NCI-H1048 (cell line): ENCODE measurements at regions not wholly inside any gene's neighbourhood (a gene's known extent, or its start where the extent isn't known, plus 50 kb on each side); places are given as distances from the start of the nearest gene placed in this dataset.

Experiments used
- DNase-seq: peaks from one replicate; lab custom pipeline; 2025; lab: John Stamatoyannopoulos, UW

GRCh38 chr6:168228676-168229367 lies 90.8 kb downstream of the DACT2 start:
- no peak for DNase-seq

- DNase-seq: no peak
Observed at GRCh38 chr6:168227840-168228239, 91.7 kb downstream of the DACT2 start.

DNA sequence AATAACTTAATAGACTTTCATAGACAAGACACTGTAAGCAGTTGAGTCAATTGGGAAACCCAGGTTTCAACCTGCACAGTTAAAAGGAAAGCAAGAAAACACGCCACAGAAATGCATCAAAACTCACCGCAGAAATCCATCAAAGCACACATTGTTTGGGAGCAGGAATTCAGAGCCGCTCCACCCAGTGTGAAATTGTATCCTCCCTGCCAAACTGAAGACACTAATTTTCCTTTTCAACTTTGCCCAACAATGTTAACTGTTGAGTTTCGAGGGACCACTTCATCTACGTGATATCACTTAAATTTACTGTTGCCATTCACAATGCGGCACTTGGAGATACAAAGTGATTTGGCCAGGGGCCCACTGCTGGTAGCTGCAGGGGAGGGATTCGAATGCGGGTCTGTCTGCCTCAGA lies 92.7 kb downstream of the DACT2 start:
- DNase-seq: no peak

- no peak for DNase-seq
Observed at GRCh38 chr6:168226061-168226752, 93.4 kb downstream of the DACT2 start.

DNA sequence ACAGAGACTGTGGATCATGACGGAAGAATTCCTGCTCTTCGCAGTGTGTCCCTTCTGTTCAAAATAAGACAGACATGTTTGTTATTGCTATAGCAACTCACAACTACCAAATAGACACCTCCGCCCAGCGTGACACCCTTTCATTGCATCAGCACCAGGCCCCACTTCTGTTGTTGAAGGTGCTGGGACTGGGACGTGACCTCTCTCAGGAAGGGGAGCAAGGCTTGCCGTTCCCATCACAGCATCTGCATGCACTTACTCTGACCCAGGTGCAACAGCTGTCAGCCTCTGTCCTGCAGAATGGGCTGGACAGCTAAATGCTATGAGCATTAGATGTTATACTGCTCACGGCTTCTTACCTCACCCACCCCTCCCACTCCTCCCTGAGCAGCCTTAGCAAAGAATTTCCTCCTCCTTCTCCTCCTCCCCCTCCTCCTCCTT lies 94.1 kb downstream of the DACT2 start:
- no peak for DNase-seq

DNA sequence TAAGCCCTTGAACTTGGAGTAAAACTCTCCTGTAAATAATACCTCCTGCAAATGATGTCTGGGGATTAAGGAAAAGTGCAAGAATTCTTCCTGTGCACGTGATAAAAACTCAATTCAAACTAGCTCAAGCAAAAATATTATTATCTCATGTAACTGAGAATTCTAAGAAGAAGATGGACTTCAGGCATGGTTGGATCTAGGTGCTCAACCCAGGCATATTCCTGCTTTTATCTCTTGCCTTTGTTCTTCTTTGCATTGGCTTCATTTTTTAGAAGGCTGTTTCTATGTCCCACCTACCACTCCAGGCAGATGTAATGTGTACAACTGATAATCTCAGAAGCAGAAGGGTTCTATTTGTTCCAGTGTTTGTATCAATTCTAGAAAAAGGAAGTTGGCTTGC lies 95.8 kb downstream of the DACT2 start:
- DNase-seq: no peak

DNA sequence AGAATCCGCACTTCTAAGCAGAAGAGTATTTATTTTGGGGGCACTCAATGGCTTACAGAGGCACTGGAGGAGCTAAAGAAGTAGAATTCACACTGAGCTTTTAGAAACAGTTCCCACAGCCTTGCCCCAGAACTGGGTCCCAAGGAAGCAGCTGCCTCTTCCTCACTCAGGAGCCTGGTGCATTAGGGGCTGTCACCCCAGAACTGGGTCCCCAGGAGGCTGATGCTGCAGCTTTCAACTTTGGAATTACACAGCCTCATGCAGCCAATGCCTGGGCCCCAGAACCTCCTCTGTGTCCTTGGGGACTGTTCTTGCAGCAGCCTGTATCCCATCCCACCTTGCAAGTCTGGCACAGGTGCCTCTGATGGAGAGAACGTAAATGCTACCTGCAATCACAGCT lies 96.4 kb downstream of the DACT2 start:
- DNase-seq: no peak

DNA sequence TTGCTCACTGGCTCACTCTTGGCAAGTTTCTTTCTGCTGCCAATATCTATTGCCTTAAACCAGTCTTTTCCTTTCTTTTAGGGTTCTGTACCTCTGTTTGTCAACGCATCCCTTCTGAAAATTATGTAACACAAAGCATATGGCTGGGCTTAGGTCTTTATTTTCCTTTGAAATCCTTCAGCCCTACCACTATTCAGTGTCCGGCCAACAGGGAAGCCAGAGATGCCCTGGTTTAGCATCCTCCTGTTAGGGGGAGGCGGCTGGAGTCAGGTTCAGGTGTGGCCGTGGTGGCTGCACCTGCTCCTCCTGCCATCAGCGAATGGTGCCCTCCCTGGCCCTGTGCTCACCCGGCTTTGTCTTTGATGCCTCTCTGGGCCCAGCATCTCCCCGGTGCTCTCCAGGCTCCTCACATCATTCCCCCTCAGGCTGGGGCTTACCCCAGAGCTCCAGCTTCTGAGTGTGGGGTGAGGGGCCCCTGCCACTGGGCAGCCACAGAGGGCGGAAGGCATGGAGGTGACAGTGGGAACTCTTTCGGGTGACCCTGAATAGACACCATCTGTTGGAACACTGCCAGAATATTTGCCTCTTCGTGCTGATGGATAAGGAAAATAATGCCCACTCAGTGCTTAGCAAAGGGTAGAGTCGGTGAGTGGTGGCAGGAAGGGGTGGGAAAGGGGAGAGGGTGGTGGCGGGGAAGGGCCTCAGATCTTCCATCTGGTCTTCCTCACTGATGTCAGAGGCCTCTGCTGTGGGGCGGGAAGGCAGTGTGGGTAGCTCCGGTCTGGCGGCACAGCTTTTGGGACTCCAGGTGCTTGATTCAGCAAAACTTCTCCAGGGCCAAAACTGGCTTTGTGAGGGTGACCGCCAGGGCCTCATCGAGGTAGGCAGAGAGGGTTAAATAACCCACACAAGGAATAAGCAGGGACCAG lies 97.2 kb downstream of the DACT2 start:
- DNase-seq: no peak

DNA sequence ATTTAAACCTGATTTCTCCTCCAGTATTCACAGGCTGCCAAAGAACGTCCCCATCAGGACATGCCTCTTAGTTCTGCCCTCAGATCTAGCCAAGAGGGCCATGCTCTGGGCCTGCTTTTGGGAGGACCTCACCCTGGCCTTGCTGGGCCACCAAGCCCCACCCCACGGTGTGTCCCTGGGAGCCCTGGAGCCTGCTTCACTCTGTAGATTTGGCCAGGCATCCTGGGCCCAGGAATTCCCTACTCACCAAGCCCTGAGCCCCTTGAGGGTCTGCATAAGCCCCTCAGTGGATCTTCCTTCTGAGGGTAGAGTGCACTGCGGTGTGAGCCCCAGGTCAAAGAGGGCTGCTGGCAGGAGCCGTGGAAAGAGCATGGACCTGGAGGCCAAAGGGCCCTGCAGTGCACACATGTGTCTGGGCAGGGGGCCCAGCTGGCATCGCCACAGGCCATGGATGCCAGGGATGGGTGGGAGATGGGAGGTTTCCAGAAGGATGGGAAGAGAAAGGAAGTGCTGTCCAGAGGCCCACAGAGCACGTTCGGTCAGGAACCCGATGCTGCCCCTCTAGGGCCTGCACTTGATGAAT lies 98.0 kb downstream of the DACT2 start:
- no peak for DNase-seq

GRCh38 chr6:168221000-168221399 lies 98.6 kb downstream of the DACT2 start:
- DNase-seq: no peak

DNA sequence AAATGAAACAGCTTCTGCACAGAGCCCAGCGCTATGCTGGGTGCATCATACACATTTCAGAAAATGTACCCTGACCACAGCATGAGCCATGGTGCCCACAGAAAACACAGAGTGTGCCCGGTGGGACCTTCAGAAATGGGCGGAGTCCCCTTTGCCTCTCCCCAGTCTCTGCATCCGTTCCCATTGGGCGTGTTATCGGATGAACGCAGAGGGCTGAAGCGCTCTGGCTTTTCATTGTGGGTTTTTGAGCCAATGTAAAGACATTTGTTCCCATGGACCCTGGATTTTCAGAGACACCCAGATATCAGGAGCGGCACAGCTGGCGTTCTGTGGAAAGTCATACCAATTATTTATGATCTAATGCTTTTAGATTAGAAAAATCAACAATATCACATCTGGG lies 99.8 kb downstream of the DACT2 start:
- no peak for DNase-seq

GRCh38 chr6:168218785-168219566 lies 100.6 kb downstream of the DACT2 start:
- no peak for DNase-seq

DNA sequence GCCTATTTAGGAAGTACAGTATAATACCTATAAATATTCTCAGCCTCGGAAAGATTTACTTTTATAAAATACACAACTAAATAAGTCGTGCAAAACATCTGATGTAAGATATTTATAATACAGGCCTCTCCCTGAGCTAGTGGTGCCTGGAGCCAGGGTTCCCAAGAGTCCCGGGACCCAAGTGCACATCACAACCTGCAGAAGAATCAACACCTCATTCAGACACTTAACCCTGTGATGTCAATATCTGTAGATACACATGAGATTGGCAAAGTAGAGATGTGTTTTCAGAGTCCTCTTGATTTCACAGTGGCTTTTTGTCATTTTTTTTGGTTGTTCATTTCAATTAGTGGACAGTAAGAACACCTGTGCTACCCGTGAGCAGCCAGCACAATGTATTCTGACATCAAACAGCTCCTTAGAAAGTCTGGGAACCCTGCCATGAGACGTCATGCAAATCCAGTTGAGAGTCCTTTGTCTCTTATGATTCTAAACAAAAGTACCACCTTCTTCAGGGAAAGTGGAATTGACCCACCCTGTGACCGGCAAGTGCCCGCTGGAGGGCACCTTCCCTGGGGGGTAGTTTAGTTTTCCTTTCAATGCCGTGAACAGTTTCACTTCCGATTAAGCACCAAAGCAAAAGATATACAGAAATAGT lies 101.6 kb downstream of the DACT2 start:
- DNase-seq: no peak

DNA sequence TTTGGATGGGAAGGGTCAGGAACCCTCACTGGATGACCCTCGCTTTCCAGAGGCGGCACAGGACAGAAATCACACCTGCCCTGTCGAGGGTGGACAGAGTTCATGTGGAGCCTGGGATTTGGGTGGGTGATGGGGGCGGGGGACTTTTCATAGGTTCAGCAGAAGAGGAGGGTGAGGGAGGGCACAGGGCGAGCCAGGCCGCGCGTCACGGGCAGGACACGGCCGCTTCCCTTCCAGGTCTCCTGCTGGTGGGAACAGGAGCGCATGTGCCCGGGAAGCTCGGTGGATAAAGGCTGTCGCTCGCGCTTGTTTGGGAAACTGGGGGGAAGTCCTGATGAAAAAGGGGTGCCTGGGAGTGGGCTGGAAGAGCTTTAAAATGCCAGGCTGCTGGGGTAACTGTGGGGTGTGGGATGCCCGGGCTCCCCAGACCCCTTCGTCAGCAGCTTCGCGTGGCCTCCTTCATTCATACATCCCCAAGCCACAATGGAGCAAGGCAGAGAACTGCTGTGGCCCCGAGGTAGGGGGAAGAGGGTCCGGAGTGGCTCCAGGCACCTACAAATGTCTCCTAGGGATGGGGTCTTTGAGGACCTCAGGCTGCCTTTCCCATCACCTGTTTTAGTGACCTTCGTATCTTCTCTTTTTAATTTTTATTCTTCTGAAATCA lies 102.2 kb downstream of the DACT2 start:
- DNase-seq: no peak

- DNase-seq: no peak
Observed at GRCh38 chr6:168216751-168217191, 102.8 kb downstream of the DACT2 start.

DNA sequence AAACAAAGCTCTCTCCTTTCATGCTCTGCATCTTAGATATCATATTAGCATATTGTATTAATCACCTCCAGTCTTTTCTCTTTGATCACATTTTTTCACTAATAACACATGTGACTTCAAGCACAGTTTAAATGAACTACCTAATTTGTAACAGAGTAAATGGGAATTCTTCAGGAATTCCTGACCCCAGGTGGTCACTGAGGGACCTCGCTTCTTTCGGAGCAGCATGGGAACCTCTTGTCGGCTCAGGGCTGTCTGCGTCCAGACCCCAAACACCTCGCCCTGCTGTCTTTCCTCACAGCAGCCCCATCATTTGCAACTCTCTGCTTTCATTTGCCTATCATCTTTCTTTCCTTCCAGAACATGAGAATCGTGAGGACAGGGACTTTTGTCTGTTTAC lies 103.5 kb downstream of the DACT2 start:
- no peak for DNase-seq

DNA sequence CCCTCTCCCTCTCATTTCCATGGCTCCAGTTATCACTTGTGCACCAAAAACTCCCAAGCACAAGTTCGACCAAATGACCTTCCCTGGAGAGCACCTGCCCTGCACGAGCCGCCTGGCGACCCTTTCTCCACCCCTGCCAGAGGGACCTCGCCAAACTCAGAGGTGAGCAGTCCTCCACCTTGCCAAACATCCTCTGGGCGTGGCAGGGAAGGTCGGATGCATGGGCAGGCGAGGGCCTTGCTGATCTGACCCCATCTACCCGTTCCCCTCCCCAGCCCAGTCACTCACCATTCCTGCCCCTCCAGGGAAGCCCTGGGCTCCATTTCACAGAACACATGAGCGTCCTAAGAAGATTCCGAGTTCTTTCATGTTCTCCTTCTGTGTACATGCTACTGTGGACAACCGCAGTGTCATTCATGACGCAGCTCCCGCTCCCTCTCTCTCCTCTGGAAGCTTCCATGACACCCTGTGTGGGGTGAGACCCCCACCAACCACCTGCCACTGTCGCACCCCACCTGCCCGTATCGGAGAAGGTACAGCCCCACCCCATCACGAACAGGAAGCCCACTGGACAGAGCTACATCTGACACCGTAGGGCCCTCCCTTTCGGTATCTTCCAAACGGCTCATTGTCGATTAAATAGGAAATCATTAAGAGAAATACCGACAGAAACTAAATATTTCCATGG lies 104.3 kb downstream of the DACT2 start:
- no peak for DNase-seq

- no peak for DNase-seq
Observed at GRCh38 chr6:168214586-168215104, 104.9 kb downstream of the DACT2 start.

- DNase-seq: no peak
Observed at GRCh38 chr6:168213121-168213524, 106.5 kb downstream of the DACT2 start.
